HG03196 (cell line): ENCODE measurements at regions not wholly inside any gene's neighbourhood (a gene's known extent, or its start where the extent isn't known, plus 50 kb on each side); places are given as distances from the start of the nearest gene placed in this dataset.

Source experiments
- ATAC-seq: cut with Tn5 transposase; IDR thresholded peaks from one replicate; pipeline ENCODE4 v1.9.1; 2021; ENCODE audit not compliant: unreplicated experiment

DNA sequence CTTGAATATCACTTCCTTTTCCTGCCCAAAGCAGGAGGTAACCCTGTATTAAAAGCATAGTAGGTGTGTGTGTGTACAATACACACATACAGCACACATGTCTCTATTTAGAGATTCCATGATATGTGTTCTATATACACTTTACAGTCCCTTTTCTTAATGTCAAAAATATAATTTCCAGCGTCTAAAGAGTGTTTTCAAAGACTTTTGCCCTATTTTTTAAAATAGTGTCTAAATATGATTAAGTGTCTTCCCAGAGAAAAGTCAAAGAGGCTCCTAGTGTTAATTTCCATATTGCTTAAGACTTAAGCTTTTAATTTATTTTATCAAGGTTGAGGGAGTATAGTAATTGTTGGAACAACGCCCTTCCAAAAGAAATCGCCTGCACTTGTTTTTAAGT lies 420.3 kb upstream of the POU3F3 start:
- no peak for ATAC-seq

GRCh38 chr2:104434318-104434792 lies 419.6 kb upstream of the POU3F3 start:
- peak; percentile 74 for ATAC-seq

DNA sequence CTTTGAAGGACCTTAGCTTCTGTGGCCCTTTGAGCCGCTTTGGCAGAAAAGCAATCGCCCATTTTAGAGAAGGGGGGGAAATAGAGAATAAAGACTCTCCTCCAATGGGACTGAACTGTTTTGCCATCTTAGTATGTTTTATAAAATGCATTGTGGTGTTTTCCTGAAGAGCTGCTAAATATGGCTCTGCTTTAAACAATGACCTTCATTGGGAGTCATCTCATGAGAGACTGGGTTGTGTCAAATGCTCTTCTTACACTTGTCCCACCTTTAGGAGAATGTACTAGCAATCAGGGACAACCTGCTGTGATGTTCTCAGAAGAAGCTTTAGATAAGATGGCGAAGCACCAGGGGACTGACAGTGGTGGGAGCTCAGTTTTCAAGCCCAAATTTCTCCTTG lies 418.9 kb upstream of the POU3F3 start:
- no peak for ATAC-seq

- no peak for ATAC-seq
Observed at GRCh38 chr2:104438481-104438880, 415.4 kb upstream of the POU3F3 start.

- no peak for ATAC-seq
Observed at GRCh38 chr2:104443145-104443544, 410.8 kb upstream of the POU3F3 start.

DNA sequence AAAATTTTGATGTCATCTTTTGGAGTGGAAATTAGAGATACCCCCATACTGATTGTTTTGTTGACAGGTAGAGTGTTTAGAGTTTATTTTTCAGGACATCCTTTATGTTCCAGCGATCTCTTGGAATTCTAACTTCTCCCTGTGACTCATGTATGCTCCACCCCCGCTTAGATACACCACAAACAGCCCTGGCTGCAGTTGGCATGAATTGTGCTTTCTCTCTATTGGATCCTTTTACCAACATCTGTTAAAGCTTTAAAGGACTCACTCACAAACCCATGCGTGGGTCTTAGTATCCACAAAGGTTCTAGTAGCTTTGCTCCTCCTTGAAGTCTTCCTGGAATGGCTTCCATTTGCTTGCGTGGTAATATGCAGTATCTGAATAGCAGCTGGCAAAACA lies 409.5 kb upstream of the POU3F3 start:
- ATAC-seq: no peak

GRCh38 chr2:104444889-104445288 lies 409.0 kb upstream of the POU3F3 start:
- no peak for ATAC-seq

DNA sequence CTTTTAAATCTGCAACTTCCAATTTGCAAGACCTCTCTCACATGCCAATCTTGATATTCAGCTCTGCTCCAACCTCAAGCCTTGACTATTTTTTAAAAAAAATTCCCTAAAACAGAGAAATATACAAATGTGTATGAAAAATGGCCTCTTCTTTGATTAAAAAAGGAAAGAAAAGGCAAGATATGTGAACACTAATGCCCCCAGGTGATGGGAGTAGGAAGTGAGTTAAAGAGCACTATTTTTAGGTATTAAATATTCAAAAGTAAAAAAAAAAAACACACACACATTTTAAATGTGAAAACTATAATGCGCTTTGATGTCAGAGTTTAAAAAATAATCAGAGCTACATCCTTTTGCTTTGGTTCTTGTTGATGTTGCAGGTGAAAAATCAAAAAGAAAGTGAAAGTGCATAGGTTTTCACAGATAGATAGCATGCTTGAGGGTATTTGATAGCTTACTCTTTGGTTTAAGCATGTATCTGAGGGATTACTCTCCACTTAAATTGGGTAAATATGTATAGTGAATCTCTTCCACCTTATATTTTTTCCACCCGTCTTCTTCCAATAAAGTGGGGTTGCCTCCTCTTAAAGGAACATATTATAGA lies 406.0 kb upstream of the POU3F3 start:
- no peak for ATAC-seq

DNA sequence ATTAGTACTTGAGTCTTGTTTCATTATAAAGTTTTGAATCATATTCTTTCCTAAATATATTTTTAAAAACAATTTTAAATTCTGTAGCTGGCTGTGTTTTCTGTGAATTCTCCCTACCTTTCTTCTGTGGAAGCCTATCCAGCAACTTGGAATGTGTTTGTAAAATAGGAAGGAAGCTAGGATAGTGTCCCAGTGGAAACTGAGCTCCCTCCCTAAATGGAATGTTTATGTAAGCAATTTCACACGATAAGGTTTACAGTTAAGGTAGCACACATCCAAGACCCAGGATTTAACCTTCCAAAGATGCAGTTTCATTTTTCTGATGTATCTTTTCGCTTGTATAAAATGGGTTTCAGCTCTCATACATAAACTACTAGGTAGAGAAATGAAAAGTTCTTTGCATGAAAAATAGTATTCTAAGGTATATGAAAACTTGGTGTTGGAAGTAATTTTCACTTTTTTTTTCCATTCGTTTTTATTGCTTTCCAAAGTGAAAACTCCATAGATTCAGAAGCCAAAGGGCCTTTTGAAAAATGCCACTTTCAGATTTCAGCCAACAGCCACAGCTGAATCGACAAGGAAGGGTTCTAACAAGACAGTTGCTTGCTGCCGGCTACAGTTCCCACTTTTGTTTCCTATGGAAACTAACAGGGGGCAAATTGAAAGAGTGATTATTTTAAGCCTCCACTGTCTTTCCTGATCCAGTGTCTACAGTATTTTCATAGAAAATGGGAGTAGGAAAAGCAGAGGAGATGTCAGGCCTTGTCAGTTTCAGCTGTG lies 405.1 kb upstream of the POU3F3 start:
- no peak for ATAC-seq

- no peak for ATAC-seq
Observed at GRCh38 chr2:104452558-104452957, 401.4 kb upstream of the POU3F3 start.

- ATAC-seq: no peak
Observed at GRCh38 chr2:104462731-104463130, 391.2 kb upstream of the POU3F3 start.

DNA sequence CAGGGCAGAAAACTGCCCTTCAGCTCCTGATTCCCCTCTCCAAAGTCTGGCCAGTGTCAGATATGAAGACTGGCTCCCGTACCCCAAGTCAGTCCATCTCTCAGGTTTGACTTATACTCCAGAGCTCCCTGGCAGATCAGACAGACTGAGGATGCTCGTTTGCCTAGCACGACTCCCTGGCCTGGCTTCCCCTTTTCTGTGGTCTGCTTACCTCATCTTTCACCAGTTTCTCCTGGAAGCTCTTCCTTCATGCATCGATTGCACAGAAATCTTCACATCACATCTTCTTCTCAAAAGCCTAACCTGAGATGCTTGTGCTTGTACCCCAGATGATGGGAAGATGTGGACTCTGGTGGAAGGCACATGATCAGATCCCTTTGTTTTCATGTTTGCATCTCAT lies 387.9 kb upstream of the POU3F3 start:
- no peak for ATAC-seq

DNA sequence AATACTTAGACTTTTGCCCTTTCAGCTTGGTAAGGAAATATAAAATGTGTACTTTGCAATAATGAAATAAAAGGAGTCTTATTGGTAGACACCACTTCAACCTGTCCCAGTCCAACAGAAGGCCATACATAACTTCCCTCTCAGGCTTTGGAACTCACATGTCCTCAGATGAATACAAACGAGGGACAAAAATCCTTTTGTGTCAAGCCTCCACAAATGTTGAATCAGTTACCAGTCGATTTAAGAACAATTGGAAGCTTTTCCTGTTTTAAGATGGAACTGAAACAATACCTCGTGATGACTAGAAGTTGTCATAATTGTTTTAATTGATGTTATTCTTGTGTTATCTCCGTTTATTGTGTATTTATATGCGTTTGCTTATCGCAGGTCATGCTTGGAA lies 385.1 kb upstream of the POU3F3 start:
- ATAC-seq: no peak

DNA sequence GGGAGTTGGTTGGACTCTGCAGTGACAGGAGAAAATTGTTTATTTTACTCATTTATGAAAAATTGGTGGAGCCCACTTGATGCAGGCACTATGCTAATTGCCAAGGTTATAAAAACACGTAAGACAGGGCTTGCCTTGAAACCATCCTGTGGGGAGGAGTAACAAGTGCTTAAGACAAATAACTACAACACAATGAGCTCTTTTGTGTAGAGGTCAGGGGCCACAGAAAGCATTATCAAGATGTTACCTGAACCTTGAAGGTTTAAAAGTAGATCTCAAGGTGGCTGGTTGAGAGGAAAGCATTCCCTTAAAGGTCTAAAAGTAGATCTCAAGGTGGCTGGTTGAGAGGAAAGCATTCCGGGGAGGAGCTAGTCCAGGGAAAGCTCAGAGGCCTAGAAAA lies 381.8 kb upstream of the POU3F3 start:
- ATAC-seq: no peak

- ATAC-seq: no peak
Observed at GRCh38 chr2:104473546-104473945, 380.4 kb upstream of the POU3F3 start.

GRCh38 chr2:104474716-104475115 lies 379.2 kb upstream of the POU3F3 start:
- ATAC-seq: no peak

GRCh38 chr2:104476075-104476474 lies 377.8 kb upstream of the POU3F3 start:
- ATAC-seq: no peak

GRCh38 chr2:104476563-104476988 lies 377.3 kb upstream of the POU3F3 start:
- no peak for ATAC-seq

GRCh38 chr2:104481341-104481740 lies 372.6 kb upstream of the POU3F3 start:
- no peak for ATAC-seq

DNA sequence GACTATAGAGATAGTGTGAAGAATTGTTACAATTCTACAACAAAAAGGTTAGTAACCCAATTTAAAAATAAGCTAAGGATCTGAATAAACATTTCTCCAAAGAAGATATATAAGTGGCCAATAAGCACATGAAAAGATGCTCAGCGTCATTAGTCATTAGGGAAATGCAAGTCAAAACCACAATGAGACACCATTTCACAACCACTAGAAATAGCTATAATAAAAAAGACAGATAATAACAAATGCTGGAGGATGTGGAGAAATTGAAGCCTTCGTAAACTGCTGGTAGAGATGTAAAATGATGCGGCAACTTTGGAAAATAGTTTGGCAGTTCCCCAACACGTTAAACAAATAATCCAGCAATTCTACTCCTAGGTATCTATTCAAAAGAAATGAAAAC lies 366.5 kb upstream of the POU3F3 start:
- no peak for ATAC-seq

GRCh38 chr2:104493698-104494097 lies 360.2 kb upstream of the POU3F3 start:
- no peak for ATAC-seq

DNA sequence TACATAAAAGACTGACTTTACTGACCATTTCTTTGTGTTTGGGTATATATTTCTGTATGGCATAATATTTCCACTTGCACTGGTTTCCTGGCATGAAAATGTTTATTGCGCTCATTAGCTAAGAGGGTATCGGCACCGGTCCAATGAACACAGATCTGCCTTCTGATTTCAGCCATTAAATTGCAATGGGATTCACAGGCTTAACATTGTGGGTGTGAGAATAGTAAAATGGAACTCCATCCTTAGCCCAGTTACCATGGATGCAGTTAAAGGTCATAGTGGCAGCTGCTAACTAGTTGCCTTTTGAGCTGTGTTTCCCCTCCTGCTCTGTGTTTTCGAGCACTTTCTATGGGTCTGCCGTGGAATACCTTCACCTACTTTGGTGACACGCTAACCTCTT lies 352.6 kb upstream of the POU3F3 start:
- no peak for ATAC-seq

DNA sequence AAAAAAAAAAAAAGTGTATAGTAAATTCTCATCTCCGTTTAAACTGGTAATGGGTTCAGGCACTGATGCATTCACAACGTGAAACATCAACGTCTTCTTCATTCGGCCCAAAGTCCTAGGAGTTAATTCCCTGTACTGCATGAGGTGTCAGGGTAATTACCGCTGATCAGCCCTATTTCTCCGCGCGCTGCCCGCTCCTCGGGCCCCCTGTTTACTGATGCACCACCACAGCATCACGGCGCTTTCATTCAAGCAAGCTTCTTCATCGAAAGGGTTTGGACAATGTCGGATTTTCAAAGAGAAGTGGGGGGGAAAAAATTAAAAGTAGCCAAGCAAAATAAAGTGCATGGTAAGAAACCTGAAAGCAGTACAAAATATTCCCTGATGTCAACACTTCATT lies 352.0 kb upstream of the POU3F3 start:
- no peak for ATAC-seq
